ENCODE measurements at regions not wholly inside any gene's neighbourhood (a gene's known extent, or its start where the extent isn't known, plus 50 kb on each side); places are given as distances from the start of the nearest gene placed in this dataset.

DNA sequence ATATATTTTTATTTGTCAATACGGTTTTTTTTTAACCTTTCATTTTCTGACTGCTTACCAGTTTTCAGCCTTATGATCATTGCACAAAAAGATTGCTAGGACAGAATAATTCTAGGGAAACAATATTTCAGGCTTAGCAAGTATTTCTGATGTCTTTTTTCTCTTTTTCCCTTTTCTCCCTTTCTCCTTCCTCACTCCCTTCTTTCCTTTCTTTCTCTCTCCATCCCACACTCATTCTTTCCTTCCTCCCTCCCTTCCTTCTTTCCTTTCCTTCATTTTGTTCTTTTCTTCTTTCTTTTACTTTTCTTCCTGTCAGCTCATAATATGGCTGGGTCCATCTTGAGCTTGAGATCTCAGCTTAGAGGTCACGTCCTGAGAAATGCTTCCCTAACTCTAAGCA is 601.4 kb upstream of the NOVA1 start:
- Histone ChIP-seq H3K9me3 (ENCODE audit: low read depth, low read length) (no peaks in the 10 kb centered on the region), H3K27ac (no peak overlapping the region), H3K4me3 (no peak overlapping the region), H3K36me3 (ENCODE audit: insufficient read depth, low read length) (no peaks in the 10 kb centered on the region), H3K9ac (ENCODE audit: insufficient read length) (no peak overlapping the region)
- TF ChIP-seq POLR2AphosphoS5 (IDR thresholded peaks at IDR 0.05; ENCODE audit: borderline replicate concordance, low read depth, low read length) (no peak), EZH2 (IDR thresholded peaks at IDR 0.05) (no peak), FOXP2 (optimal IDR thresholded peaks at IDR 0.05; ENCODE audit: control extremely low read depth, extremely low read length, insufficient read depth) (no peak)
- no peak for DNase-seq (ENCODE audit: low read depth, low spot score)

- no peak overlapping the region for H3K27ac ChIP-seq
Measured at GRCh38 chr14:27205036-27205435, 607.2 kb upstream of the NOVA1 start.

GRCh38 chr14:27211741-27212140 is 613.9 kb upstream of the NOVA1 start:
- no peak overlapping the region for H3K27ac ChIP-seq
- no peaks in the 10 kb centered on the region for H3K9me3 ChIP-seq (ENCODE audit: low read depth, low read length)
- H3K36me3 ChIP-seq (ENCODE audit: insufficient read depth, low read length): no peaks in the 10 kb centered on the region
- no peak for DNase-seq (ENCODE audit: low read depth, low spot score)
- no peak overlapping the region for H3K4me3 ChIP-seq
- no peak overlapping the region for H3K9ac ChIP-seq (ENCODE audit: insufficient read length)
- TF ChIP-seq POLR2AphosphoS5 (IDR thresholded peaks at IDR 0.05; ENCODE audit: borderline replicate concordance, low read depth, low read length) (no peak), FOXP2 (optimal IDR thresholded peaks at IDR 0.05; ENCODE audit: control extremely low read depth, extremely low read length, insufficient read depth) (no peak), EZH2 (IDR thresholded peaks at IDR 0.05) (no peak)

More at GRCh38 chr14:27205036-27205435, 607.2 kb upstream of the NOVA1 start:
- Histone ChIP-seq H3K36me3 (ENCODE audit: insufficient read depth, low read length) (no peaks in the 10 kb centered on the region), H3K9ac (ENCODE audit: insufficient read length) (no peak overlapping the region), H3K9me3 (ENCODE audit: low read depth, low read length) (no peaks in the 10 kb centered on the region), H3K4me3 (no peak overlapping the region)
- DNase-seq (ENCODE audit: low read depth, low spot score): no peak
- TF ChIP-seq FOXP2 (optimal IDR thresholded peaks at IDR 0.05; ENCODE audit: control extremely low read depth, extremely low read length, insufficient read depth) (no peak), POLR2AphosphoS5 (IDR thresholded peaks at IDR 0.05; ENCODE audit: borderline replicate concordance, low read depth, low read length) (no peak), EZH2 (IDR thresholded peaks at IDR 0.05) (no peak)

DNA sequence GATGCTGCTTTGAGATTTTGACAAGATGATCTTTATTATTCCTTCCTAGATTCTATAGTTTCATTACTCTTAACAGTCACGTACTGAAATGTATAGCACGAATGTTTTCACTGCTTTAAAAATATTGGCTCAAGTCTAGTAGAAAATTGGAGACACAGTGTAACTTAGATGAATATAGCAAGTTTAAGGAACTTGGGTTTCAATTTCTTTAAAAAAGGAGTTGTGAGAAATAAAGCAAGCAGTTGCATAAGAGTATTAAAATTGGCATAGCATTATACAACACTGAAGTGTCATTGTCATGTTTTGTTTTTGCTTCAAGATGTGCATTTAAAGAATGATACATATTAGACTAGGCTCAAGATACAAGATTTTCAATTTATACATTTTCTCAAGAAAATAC is 624.8 kb upstream of the NOVA1 start:
- Histone ChIP-seq H3K9me3 (ENCODE audit: low read depth, low read length) (no peaks in the 10 kb centered on the region), H3K36me3 (ENCODE audit: insufficient read depth, low read length) (no peaks in the 10 kb centered on the region), H3K9ac (ENCODE audit: insufficient read length) (no peak overlapping the region), H3K4me3 (no peak overlapping the region), H3K27ac (no peak overlapping the region)
- no peak for TF ChIP-seq FOXP2 (optimal IDR thresholded peaks at IDR 0.05; ENCODE audit: control extremely low read depth, extremely low read length, insufficient read depth)
- TF ChIP-seq EZH2 (IDR thresholded peaks at IDR 0.05): no peak
- no peak for TF ChIP-seq POLR2AphosphoS5 (IDR thresholded peaks at IDR 0.05; ENCODE audit: borderline replicate concordance, low read depth, low read length)
- DNase-seq (ENCODE audit: low read depth, low spot score): no peak

- Histone ChIP-seq H3K36me3 (ENCODE audit: insufficient read depth, low read length) (no peaks in the 10 kb centered on the region), H3K27ac (no peak overlapping the region), H3K9ac (ENCODE audit: insufficient read length) (no peak overlapping the region), H3K4me3 (no peak overlapping the region), H3K9me3 (ENCODE audit: low read depth, low read length) (no peaks in the 10 kb centered on the region)
- no peak for TF ChIP-seq FOXP2 (optimal IDR thresholded peaks at IDR 0.05; ENCODE audit: control extremely low read depth, extremely low read length, insufficient read depth)
- no peak for TF ChIP-seq EZH2 (IDR thresholded peaks at IDR 0.05)
- no peak for TF ChIP-seq POLR2AphosphoS5 (IDR thresholded peaks at IDR 0.05; ENCODE audit: borderline replicate concordance, low read depth, low read length)
- no peak for DNase-seq (ENCODE audit: low read depth, low spot score)
Measured at GRCh38 chr14:27223906-27224305, 626.1 kb upstream of the NOVA1 start.

GRCh38 chr14:27228053-27228452 is 630.2 kb upstream of the NOVA1 start:
- no peak for TF ChIP-seq EZH2 (IDR thresholded peaks at IDR 0.05)
- no peak for TF ChIP-seq POLR2AphosphoS5 (IDR thresholded peaks at IDR 0.05; ENCODE audit: borderline replicate concordance, low read depth, low read length)
- TF ChIP-seq FOXP2 (optimal IDR thresholded peaks at IDR 0.05; ENCODE audit: control extremely low read depth, extremely low read length, insufficient read depth): no peak
- Histone ChIP-seq H3K4me3 (no peak overlapping the region), H3K27ac (no peak overlapping the region), H3K9me3 (ENCODE audit: low read depth, low read length) (no peaks in the 10 kb centered on the region), H3K9ac (ENCODE audit: insufficient read length) (no peak overlapping the region), H3K36me3 (ENCODE audit: insufficient read depth, low read length) (no peaks in the 10 kb centered on the region)
- no peak for DNase-seq (ENCODE audit: low read depth, low spot score)

- Histone ChIP-seq H3K27ac (no peak overlapping the region), H3K4me3 (no peak overlapping the region), H3K9ac (ENCODE audit: insufficient read length) (no peak overlapping the region), H3K36me3 (ENCODE audit: insufficient read depth, low read length) (no peaks in the 10 kb centered on the region), H3K9me3 (ENCODE audit: low read depth, low read length) (no peaks in the 10 kb centered on the region)
- no peak for DNase-seq (ENCODE audit: low read depth, low spot score)
- TF ChIP-seq POLR2AphosphoS5 (IDR thresholded peaks at IDR 0.05; ENCODE audit: borderline replicate concordance, low read depth, low read length) (no peak), EZH2 (IDR thresholded peaks at IDR 0.05) (no peak), FOXP2 (optimal IDR thresholded peaks at IDR 0.05; ENCODE audit: control extremely low read depth, extremely low read length, insufficient read depth) (no peak)
Measured at GRCh38 chr14:27234331-27234730, 636.5 kb upstream of the NOVA1 start.

- no peak for DNase-seq (ENCODE audit: low read depth, low spot score)
- no peak overlapping the region for H3K27ac ChIP-seq
- no peaks in the 10 kb centered on the region for H3K9me3 ChIP-seq (ENCODE audit: low read depth, low read length)
- H3K9ac ChIP-seq (ENCODE audit: insufficient read length): no peak overlapping the region
- H3K4me3 ChIP-seq: no peak overlapping the region
- H3K36me3 ChIP-seq (ENCODE audit: insufficient read depth, low read length): no peaks in the 10 kb centered on the region
- TF ChIP-seq FOXP2 (optimal IDR thresholded peaks at IDR 0.05; ENCODE audit: control extremely low read depth, extremely low read length, insufficient read depth): no peak
- TF ChIP-seq EZH2 (IDR thresholded peaks at IDR 0.05): no peak
- no peak for TF ChIP-seq POLR2AphosphoS5 (IDR thresholded peaks at IDR 0.05; ENCODE audit: borderline replicate concordance, low read depth, low read length)
Measured at GRCh38 chr14:27236601-27237000, 638.8 kb upstream of the NOVA1 start.

- no peak overlapping the region for H3K9ac ChIP-seq (ENCODE audit: insufficient read length)
- H3K4me3 ChIP-seq: no peak overlapping the region
- no peak for DNase-seq (ENCODE audit: low read depth, low spot score)
- TF ChIP-seq EZH2 (IDR thresholded peaks at IDR 0.05): no peak
- no peak for TF ChIP-seq POLR2AphosphoS5 (IDR thresholded peaks at IDR 0.05; ENCODE audit: borderline replicate concordance, low read depth, low read length)
- no peak for TF ChIP-seq FOXP2 (optimal IDR thresholded peaks at IDR 0.05; ENCODE audit: control extremely low read depth, extremely low read length, insufficient read depth)
- H3K27ac ChIP-seq: no peak overlapping the region
- H3K36me3 ChIP-seq (ENCODE audit: insufficient read depth, low read length): no peaks in the 10 kb centered on the region
- no peaks in the 10 kb centered on the region for H3K9me3 ChIP-seq (ENCODE audit: low read depth, low read length)
Measured at GRCh38 chr14:27242874-27243273, 645.0 kb upstream of the NOVA1 start.
